Medulla oblongata (tissue), 1 donor: ENCODE measurements at regions not wholly inside any gene's neighbourhood (a gene's known extent, or its start where the extent isn't known, plus 50 kb on each side); places are given as distances from the start of the nearest gene placed in this dataset.
"Not testable (repeated sequence)": the region's sequence is repeated elsewhere in the genome, so short reads cannot be mapped to it uniquely, and the experiment has no call there.

Source experiments
- DNase-seq: peaks from one replicate; pipeline ENCODE4 v3.0.0-alpha.2; 2015; ENCODE audit errors: extremely low spot score

GRCh38 chr2:19653509-19653908 lies 248.3 kb downstream of the TTC32 start:
- DNase-seq: no peak

DNA sequence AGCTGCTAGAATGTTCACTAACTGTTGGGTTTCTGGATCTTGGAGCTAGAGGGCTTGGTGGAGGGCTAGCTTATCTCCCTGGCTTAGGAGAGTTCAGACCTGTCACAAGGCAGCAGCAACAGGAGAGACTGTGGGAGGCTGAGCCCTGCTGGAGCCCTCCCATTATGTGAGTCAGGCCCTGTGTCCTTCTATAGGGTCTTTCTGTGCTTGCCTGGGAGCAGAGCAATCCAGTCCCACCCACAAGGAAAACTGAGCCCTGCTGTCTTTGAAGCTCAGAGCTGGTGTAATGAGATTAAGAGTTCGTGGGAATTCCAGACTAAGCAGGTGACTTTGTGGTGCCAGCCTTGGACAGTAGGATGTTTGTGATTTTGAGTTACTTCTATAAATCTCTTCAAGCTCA lies 249.0 kb downstream of the TTC32 start:
- DNase-seq: no peak

GRCh38 chr2:19651466-19651865 lies 250.3 kb downstream of the TTC32 start:
- no peak for DNase-seq

- DNase-seq: no peak
Observed at GRCh38 chr2:19649785-19650380, 251.9 kb downstream of the TTC32 start.

DNA sequence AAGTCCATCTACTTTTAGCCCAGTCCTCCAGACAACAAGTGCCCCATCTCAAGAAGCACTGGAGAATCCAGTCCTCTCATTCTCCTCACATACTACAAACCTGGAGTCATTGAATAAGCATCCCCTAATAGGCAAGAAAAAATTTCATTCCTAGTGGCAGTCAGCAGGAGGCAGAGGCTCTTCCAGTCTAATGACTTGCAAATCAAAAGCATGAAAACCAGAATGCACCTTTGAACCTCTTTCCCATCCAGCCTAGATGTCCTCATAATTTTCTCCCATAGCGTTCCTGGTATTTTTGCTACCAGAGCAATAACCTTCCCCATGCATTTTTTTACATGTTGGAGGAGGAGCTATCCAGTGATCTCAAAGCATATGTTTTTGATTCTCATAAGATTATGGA lies 252.6 kb downstream of the TTC32 start:
- DNase-seq: no peak

- DNase-seq: no peak
Observed at GRCh38 chr2:19648583-19648982, 253.2 kb downstream of the TTC32 start.

DNA sequence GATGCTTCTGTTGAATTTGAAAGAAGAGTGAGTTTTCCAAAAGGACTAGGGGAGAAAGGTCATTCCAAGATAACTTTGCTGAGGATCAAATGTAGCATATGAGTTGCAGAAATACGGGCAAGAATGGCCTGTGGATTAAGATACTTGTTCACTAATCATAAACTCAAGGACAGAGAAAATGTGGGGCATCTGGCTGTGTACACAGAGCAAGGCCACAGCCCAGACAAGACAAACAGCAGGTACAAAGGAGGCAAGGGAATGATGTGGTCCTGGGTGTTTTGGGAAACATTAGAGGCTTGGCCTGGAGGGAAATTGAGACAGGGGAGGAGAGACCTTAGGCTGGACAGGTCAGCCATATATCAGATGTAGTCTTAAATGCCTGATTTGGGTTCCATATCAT lies 254.8 kb downstream of the TTC32 start:
- DNase-seq: no peak

GRCh38 chr2:19644763-19645162 lies 257.0 kb downstream of the TTC32 start:
- no peak for DNase-seq

GRCh38 chr2:19643117-19643518 lies 258.7 kb downstream of the TTC32 start:
- peak; percentile 70 for DNase-seq

DNA sequence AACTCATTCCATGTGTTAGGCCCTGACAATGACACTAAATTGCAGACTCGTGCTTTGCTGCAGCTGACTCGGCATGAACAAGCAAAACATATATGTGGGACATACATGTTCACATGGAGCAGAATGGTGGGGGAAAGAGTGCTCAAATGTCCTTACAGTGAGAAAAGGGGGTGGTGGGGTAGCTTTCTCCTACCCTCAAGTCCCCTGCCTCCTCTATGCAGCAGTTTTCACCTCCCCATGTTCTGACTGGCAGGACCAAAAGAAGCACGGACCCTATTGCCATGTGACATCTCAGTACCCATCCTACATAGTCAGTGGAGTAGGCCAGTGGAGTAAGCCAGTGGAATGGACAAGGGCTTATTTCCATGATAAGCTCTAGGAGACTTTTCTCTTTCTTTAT lies 259.3 kb downstream of the TTC32 start:
- no peak for DNase-seq

GRCh38 chr2:19635951-19636510 lies 265.8 kb downstream of the TTC32 start:
- peak; percentile 59 for DNase-seq

- DNase-seq: peak; percentile 36
Observed at GRCh38 chr2:19632403-19632991, 269.3 kb downstream of the TTC32 start.

DNA sequence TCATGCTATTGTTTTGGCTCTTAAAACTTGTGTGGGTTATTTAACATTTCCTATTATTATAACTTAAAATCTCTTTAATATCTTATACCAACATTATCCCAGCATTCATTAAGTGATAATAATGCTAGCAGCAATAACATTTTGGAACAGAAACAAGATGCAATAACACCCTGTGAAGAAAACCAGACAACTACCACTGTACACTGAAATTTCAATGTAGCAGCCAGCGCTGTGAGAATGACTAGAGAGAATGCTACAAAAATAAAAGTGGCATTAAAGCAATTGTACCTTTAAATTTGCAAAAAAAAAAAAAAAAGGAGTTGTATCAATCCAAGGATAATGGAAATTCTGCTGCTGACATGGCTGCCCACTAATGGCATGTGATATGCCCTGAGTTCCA lies 269.9 kb downstream of the TTC32 start:
- DNase-seq: no peak

DNA sequence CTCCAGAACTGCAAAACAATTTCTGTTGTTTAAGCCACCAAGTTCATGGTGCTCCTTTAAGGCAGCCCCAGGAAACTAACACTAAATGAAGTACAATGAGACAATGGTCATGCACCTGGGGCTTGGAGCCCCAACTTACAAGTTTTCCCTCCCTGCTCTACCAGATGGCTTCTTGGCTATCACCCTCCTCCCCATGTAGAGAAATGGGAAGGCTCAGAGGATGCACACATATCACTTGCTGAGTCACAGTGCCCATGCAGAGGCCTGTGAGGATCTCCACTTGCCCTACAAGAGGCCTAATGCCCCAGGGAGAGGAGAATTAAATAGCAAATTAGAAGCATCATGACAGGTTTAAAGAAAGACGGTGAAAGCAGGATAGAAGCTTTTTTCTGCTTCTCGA lies 270.9 kb downstream of the TTC32 start:
- DNase-seq: no peak

GRCh38 chr2:19627359-19627758 lies 268.9 kb upstream of the OSR1 start:
- no peak for DNase-seq

DNA sequence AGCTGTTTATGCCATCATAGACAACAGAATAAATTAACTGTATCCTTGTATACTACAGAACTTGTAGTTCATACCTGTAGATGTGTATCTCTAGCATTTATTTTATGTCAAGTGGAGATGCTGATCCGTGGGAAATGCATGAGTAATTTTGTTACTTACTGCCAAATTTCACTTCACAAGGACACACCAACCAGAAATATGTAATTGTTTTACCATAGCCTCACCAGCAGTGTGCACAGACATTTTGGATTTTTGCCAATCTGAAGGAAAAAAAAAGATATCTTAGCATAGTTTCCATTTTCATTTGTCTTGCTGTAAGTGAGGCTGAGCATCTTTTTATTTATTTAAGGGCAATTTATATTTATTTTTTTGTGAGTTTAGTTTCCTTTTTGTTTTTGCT lies 265.1 kb upstream of the OSR1 start:
- DNase-seq: no peak

DNA sequence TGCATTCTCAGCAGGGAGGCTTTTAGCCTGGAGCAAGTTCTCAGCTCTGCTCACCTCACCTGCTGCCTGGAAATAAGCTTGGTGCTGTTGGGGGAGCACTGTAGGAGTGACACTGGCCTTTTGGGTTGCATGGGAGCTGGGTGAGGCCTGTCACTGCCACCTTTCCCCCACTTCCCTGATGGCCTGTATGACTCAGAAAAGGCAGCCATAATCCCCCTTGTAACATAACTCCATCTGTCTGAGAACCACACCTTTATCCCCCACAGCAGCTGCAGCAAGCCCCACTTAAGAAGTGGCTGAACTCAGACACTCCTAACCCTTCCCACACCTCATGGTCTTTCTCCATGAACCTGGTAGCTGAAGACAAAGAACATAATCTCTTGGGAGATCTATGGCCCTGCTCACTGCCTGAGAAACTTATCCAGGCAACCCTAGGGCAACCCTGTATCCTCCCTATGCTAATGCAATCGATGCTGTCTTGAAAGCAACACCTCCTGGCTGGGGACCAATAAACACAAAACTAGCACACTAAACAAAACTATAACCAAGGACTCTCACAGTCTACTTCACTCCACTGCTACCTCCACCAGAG lies 258.9 kb upstream of the OSR1 start:
- DNase-seq: no peak

DNA sequence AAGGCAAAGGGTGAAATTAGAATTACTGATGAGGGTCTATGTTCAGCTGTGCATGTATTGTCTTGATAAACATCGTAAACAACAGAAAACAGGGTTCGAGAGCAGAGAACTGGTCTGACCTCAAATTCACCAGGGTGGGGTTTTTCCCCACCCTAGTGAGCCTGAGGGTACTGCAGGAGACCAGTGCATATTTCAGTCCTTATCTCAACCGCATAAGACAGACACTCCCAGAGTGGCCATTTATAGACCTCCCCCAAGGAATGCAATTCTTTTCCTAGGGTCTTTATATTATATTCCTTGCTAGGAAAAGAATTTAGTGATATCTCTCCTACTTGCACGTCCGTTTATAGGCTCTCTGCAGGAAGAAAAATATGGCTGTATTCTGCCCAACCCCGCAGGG lies 257.0 kb upstream of the OSR1 start:
- not testable (repeated sequence) for DNase-seq

DNA sequence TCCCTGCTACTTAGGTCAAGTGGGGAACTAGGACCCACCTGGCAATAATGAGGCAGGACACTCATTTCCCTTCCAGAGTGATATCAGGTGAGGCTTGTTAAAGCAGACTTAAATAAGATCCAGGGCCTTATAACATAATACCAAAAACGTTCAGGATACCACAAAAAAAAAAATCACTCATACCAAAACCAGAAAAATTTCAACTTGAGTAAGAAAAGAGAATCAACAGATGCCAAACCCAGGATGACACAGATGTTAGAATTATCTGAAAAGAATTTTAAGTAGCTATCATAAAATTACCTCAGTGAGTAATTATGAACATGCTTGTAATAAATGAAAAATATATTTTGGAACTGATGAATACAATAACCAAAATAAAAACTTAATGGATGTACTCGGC lies 255.6 kb upstream of the OSR1 start:
- no peak for DNase-seq

- no peak for DNase-seq
Observed at GRCh38 chr2:19611491-19612332, 253.3 kb upstream of the OSR1 start.

DNA sequence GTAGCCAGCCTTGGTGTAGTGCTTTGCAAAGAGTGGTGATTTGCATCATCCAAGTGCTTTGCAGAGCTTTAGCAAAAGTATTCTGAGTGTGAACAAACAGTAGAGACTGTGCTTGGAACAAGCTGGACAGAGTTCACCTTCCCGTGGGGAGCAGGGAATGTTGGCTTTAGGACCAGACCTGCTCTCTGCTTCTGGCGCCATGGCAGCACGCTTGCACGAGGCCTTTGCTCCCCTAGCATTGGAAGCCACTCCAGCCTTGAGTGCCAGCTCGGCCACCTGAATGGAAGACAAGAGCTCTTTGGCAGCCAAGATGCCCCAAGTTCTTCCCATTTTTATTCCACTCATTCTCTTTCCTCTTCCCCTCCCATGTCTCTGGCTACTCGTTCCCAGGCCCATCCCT lies 250.8 kb upstream of the OSR1 start:
- no peak for DNase-seq
